ENCODE measurements at regions not wholly inside any gene's neighbourhood (a gene's known extent, or its start where the extent isn't known, plus 50 kb on each side); places are given as distances from the start of the nearest gene placed in this dataset.

DNA sequence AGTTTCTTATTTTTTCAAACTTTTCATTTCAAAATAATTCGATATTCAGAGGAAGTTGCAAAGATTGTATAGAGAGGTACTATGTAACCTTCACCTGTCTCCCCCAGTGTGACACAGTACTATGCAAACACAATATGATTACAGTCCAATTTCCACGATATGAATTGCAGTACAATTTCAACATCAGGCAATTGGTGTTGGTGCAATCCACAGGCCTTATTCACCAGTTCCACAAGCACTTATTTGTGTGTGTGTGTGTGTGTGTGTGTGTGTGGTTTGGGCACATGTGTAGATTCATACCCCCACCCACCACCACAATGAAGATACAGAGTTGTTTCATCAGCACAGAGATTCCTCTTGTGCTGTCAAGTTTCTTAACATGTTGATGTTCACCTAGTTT, 69.7 kb upstream of the ARL4C start:
- Histone ChIP-seq H2BK12ac (ENCODE audit: low read depth, low read length) (no peak overlapping the region), H4K91ac (replicated peaks; ENCODE audit: insufficient read length, low read length) (no peak overlapping the region), H3K14ac (ENCODE audit: insufficient read length) (no peak overlapping the region), H3K27ac (ENCODE audit: low read depth, low read length) (no peak overlapping the region), H3K79me1 (ENCODE audit: low read depth, low read length) (no peaks in the 10 kb centered on the region), H4K8ac (ENCODE audit: extremely low read depth, insufficient read depth, low read length) (no peak overlapping the region), H3K4me3 (ENCODE audit: extremely low read depth in 1 of 4, insufficient read depth in 2 of 4, low read depth in 3 of 4, low read length in 4 of 4) (no peak overlapping the region), H2AFZ (ENCODE audit: low read length) (no peak overlapping the region), H2BK120ac (replicated peaks; ENCODE audit: low read depth, low read length) (no peak overlapping the region), H3K4me2 (ENCODE audit: insufficient read depth in 1 of 2, low read depth in 2 of 2, low read length in 2 of 2) (no peak overlapping the region), H3K9ac (replicated peaks in 1 of 4; ENCODE audit: extremely low read depth in 1 of 4, low read depth in 3 of 4, low read length in 3 of 4) (no peak overlapping the region), H3K18ac (ENCODE audit: extremely low read depth, low read length) (no peak overlapping the region), H3K27me3 (replicated peaks in 1 of 4; ENCODE audit: control insufficient read depth in 3 of 4, extremely low read depth in 1 of 4, insufficient read depth in 3 of 4, low read length in 3 of 4) (no peaks in the 10 kb centered on the region), H4K5ac (ENCODE audit: insufficient read length, low read depth, low read length) (no peak overlapping the region), H3K56ac (replicated peaks; ENCODE audit: insufficient read length, low read depth, low read length) (no peak overlapping the region), H3K23me2 (ENCODE audit: low read depth, low read length) (no peaks in the 10 kb centered on the region), H3K9me3 (ENCODE audit: insufficient read depth in 2 of 2, low read depth in 1 of 2, low read length in 1 of 2) (peaks cover 2 to 3% of the 10 kb centered on the region in 2 experiments; a peak in 2 of 4 replicates), H3K4me1 (replicated peaks in 1 of 4; ENCODE audit: control insufficient read depth in 3 of 4, insufficient read depth in 4 of 4, low read length in 3 of 4) (no peaks in the 10 kb centered on the region), H3K36me3 (ENCODE audit: control insufficient read depth in 2 of 4, insufficient read depth in 4 of 4, low read length in 3 of 4) (no peaks in the 10 kb centered on the region), H2BK15ac (ENCODE audit: low read length) (no peak overlapping the region), H3K23ac (ENCODE audit: insufficient read length) (no peak overlapping the region), H2AK5ac (ENCODE audit: low read depth, low read length) (no peak overlapping the region), H3K4ac (replicated peaks; ENCODE audit: insufficient read length, low read depth, low read length) (no peak overlapping the region), H3K79me2 (ENCODE audit: control insufficient read depth in 1 of 2, insufficient read depth in 2 of 2, low read length in 2 of 2) (no peaks in the 10 kb centered on the region), H4K20me1 (replicated peaks in 1 of 2; ENCODE audit: control insufficient read depth in 1 of 2, insufficient read depth in 2 of 2, low read length in 2 of 2) (no peaks in the 10 kb centered on the region), H2BK20ac (ENCODE audit: low read length) (no peak overlapping the region), H2BK5ac (ENCODE audit: low read depth, low read length) (no peak overlapping the region)
- DNase-seq (ENCODE audit: low read depth in 1 of 2, low spot score in 2 of 2): no peak
- ChIA-PET CTCF (ENCODE audit: partially characterized antibody) (interaction anchor here (1.1 to 2.8 kb wide), 2 partner anchors 10 to 15 kb away, joined by 3 to 15 read pairs; no protein-coding TSS in a partner anchor), POLR2A (ENCODE audit: partially characterized antibody) (no interaction called here)
- no peak for FAIRE-seq
- 83% methylated on average over 2 of the region's 2 CpGs; no CpG with 5 or more reads in 1 of the 2 experiments for WGBS, 2 experiments (ENCODE audit: extremely low coverage in 1 of 2, insufficient coverage in 1 of 2, insufficient read length in 1 of 2, insufficient replicate concordance in 2 of 2, low coverage in 1 of 2, low lambda C conversion rate in 2 of 2, missing lambda C conversion rate in 1 of 2)
- TF ChIP-seq RAD21 (IDR thresholded peaks at IDR 0.05 in 1 of 2, conservative IDR thresholded peaks at IDR 0.05 in 1 of 2; ENCODE audit: low read depth in 2 of 2, low read length in 2 of 2) (no peak), SIRT6 (IDR thresholded peaks at IDR 0.05; ENCODE audit: low read length) (no peak), TBP (IDR thresholded peaks at IDR 0.05; ENCODE audit: low read depth, low read length) (no peak), EP300 (IDR thresholded peaks at IDR 0.05; ENCODE audit: borderline replicate concordance in 1 of 2, low read depth in 2 of 2, low read length in 2 of 2) (no peak), TAF1 (IDR thresholded peaks at IDR 0.05; ENCODE audit: low read depth, low read length) (no peak), SIN3A (conservative IDR thresholded peaks at IDR 0.05 in 1 of 2, IDR thresholded peaks at IDR 0.05 in 1 of 2; ENCODE audit: low read depth in 1 of 2, low read length in 2 of 2) (no peak), POLR2AphosphoS5 (IDR thresholded peaks at IDR 0.05; ENCODE audit: low read depth, low read length) (no peak), SIX5 (IDR thresholded peaks at IDR 0.05; ENCODE audit: low read depth, low read length) (no peak), SAP30 (IDR thresholded peaks at IDR 0.05; ENCODE audit: insufficient read depth, insufficient replicate concordance, low read length) (no peak), SP2 (IDR thresholded peaks at IDR 0.05; ENCODE audit: low read length) (no peak), SRF (IDR thresholded peaks at IDR 0.05; ENCODE audit: low read depth, low read length) (no peak), KDM1A (IDR thresholded peaks at IDR 0.05; ENCODE audit: borderline replicate concordance, low read length) (no peak)
- TF ChIP-seq, protein P1, sequence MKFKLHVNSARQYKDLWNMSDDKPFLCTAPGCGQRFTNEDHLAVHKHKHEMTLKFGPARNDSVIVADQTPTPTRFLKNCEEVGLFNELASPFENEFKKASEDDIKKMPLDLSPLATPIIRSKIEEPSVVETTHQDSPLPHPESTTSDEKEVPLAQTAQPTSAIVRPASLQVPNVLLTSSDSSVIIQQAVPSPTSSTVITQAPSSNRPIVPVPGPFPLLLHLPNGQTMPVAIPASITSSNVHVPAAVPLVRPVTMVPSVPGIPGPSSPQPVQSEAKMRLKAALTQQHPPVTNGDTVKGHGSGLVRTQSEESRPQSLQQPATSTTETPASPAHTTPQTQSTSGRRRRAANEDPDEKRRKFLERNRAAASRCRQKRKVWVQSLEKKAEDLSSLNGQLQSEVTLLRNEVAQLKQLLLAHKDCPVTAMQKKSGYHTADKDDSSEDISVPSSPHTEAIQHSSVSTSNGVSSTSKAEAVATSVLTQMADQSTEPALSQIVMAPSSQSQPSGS (IDR thresholded peaks at IDR 0.05; ENCODE audit: low read length): no peak
